ENCODE measurements at regions not wholly inside any gene's neighbourhood (a gene's known extent, or its start where the extent isn't known, plus 50 kb on each side); places are given as distances from the start of the nearest gene placed in this dataset.

DNA sequence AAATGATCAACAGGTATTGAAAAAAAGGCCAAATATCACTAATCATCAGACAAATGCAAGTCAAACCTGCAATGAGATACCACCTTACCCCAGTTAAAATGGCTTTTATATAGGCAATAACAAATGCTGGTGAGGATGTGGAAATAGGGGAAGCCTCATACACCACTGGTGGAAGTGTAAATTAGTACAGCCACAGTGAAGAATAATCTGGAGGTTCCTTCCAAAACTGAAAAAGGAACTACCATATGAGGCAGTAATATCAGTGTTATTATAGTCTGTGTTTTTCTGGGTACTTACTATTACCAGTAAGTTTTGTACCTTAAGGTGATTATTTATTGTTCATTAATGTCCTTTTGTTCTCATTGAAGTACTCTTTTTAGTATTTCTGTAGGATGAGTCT is 201.3 kb downstream of the MRPL39 start:
- Histone ChIP-seq H3K27ac (no peak overlapping the region), H3K4me2 (no peak overlapping the region), H3K4me3 (no peak overlapping the region), H3K4me1 (no peaks in the 10 kb centered on the region), H3K9me3 (no peaks in the 10 kb centered on the region)
- TF ChIP-seq CEBPB (IDR thresholded peaks at IDR 0.05) (no peak), CBX2 (IDR thresholded peaks at IDR 0.05; ENCODE audit: borderline replicate concordance, low read depth) (no peak), SREBF2 (IDR thresholded peaks at IDR 0.05) (no peak), NFE2L2 (conservative IDR thresholded peaks at IDR 0.05; ENCODE audit: low read length) (no peak), CHD4 (IDR thresholded peaks at IDR 0.05; ENCODE audit: borderline replicate concordance) (no peak), MYC (IDR thresholded peaks at IDR 0.05; ENCODE audit: borderline replicate concordance, low read length) (no peak), POLR2AphosphoS2 (conservative IDR thresholded peaks at IDR 0.05; ENCODE audit: low read length) (no peak), EP300 (IDR thresholded peaks at IDR 0.05) (no peak), RNF2 (IDR thresholded peaks at IDR 0.05; ENCODE audit: borderline replicate concordance, low read depth) (no peak), FOSL2 (IDR thresholded peaks at IDR 0.05) (no peak), FOSL2 (CRISPR knock-in tag; IDR thresholded peaks at IDR 0.05) (no peak), BHLHE40 (IDR thresholded peaks at IDR 0.05; ENCODE audit: low read depth, low read length) (no peak), ZNF302 (CRISPR knock-in tag; IDR thresholded peaks at IDR 0.05) (no peak), PHF8 (IDR thresholded peaks at IDR 0.05; ENCODE audit: borderline replicate concordance, low read depth) (no peak), TFCP2L1 (CRISPR knock-in tag; IDR thresholded peaks at IDR 0.05) (no peak), ZSCAN20 (CRISPR knock-in tag; IDR thresholded peaks at IDR 0.05) (no peak), NPAS2 (CRISPR knock-in tag; IDR thresholded peaks at IDR 0.05; ENCODE audit: borderline replicate concordance) (no peak)
- TF ChIP-seq, protein P1, sequence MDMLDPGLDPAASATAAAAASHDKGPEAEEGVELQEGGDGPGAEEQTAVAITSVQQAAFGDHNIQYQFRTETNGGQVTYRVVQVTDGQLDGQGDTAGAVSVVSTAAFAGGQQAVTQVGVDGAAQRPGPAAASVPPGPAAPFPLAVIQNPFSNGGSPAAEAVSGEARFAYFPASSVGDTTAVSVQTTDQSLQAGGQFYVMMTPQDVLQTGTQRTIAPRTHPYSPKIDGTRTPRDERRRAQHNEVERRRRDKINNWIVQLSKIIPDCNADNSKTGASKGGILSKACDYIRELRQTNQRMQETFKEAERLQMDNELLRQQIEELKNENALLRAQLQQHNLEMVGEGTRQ (IDR thresholded peaks at IDR 0.05), result no peak
- TF ChIP-seq, protein P2, sequence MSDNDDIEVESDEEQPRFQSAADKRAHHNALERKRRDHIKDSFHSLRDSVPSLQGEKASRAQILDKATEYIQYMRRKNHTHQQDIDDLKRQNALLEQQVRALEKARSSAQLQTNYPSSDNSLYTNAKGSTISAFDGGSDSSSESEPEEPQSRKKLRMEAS (IDR thresholded peaks at IDR 0.05), result no peak
- TF ChIP-seq, protein P3, sequence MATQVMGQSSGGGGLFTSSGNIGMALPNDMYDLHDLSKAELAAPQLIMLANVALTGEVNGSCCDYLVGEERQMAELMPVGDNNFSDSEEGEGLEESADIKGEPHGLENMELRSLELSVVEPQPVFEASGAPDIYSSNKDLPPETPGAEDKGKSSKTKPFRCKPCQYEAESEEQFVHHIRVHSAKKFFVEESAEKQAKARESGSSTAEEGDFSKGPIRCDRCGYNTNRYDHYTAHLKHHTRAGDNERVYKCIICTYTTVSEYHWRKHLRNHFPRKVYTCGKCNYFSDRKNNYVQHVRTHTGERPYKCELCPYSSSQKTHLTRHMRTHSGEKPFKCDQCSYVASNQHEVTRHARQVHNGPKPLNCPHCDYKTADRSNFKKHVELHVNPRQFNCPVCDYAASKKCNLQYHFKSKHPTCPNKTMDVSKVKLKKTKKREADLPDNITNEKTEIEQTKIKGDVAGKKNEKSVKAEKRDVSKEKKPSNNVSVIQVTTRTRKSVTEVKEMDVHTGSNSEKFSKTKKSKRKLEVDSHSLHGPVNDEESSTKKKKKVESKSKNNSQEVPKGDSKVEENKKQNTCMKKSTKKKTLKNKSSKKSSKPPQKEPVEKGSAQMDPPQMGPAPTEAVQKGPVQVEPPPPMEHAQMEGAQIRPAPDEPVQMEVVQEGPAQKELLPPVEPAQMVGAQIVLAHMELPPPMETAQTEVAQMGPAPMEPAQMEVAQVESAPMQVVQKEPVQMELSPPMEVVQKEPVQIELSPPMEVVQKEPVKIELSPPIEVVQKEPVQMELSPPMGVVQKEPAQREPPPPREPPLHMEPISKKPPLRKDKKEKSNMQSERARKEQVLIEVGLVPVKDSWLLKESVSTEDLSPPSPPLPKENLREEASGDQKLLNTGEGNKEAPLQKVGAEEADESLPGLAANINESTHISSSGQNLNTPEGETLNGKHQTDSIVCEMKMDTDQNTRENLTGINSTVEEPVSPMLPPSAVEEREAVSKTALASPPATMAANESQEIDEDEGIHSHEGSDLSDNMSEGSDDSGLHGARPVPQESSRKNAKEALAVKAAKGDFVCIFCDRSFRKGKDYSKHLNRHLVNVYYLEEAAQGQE (IDR thresholded peaks at IDR 0.05), result no peak
- DNase-seq (ENCODE audit: low read depth in 1 of 2, low spot score in 1 of 2), result no peak
- FAIRE-seq, result no peak
- ChIA-PET POLR2A (no interaction called here), CTCF (no interaction called here)
- no peak for ATAC-seq

DNA sequence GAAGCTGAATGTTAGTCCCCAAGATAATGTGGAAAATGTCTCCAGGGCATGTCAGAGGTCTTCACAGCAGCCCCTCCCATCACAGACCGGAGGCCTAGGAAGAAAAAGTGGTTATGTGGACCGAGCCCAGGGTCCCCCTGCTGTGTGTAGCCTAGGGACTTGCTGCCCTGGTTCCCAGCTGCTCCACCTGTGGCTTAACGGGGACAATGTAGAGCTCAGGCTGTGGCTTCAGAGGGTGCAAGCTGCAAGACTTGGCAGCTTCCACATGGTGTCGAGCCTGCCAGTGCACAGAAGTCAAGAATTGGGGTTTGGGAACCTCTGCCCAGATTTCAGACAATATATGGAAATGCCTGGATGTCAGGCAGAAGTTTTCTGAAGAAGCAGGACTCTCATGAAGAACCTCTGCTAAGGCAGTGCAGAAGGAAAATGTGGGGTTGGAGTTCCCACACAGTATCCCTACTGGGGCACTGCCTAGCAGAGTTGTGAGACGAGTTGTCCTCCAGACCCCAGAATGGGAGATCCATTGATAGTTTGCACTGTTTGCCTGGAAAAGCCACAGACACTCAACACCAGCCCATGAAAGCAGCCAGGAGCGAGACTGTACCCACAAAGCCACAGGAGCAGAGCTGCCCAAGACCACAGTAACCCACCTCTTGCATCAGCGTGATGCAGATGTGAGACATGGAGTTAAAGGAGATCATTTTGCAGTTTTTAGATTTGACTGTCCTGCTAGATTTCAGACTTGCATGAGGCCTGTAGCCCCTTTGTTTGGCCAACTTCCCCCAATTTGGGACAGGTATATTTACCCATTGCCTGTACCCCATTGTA is 204.9 kb downstream of the MRPL39 start:
- no peak for ATAC-seq
- CTCF ChIA-PET, result no interaction called here
- H3K4me2 ChIP-seq, result no peak overlapping the region
- no peak overlapping the region for H3K27ac ChIP-seq
- TF ChIP-seq KDM1A (IDR thresholded peaks at IDR 0.05; ENCODE audit: low read depth) (no peak), CEBPB (IDR thresholded peaks at IDR 0.05) (no peak), PHF8 (IDR thresholded peaks at IDR 0.05; ENCODE audit: borderline replicate concordance, low read depth) (no peak), EHF (CRISPR knock-in tag; IDR thresholded peaks at IDR 0.05) (no peak), CHD2 (IDR thresholded peaks at IDR 0.05; ENCODE audit: low read length, partially characterized antibody) (no peak), RAD21 (conservative IDR thresholded peaks at IDR 0.05 in 1 of 2, IDR thresholded peaks at IDR 0.05 in 1 of 2) (no peak), GATA3 (IDR thresholded peaks at IDR 0.05; ENCODE audit: borderline replicate concordance) (no peak), ZSCAN20 (CRISPR knock-in tag; IDR thresholded peaks at IDR 0.05) (no peak), MAFK (IDR thresholded peaks at IDR 0.05; ENCODE audit: partially characterized antibody) (no peak), POLR2AphosphoS2 (conservative IDR thresholded peaks at IDR 0.05; ENCODE audit: low read length) (no peak), EP300 (IDR thresholded peaks at IDR 0.05) (no peak), RARB (CRISPR knock-in tag; IDR thresholded peaks at IDR 0.05) (no peak)
- TF ChIP-seq, protein P2 (IDR thresholded peaks at IDR 0.05), result no peak
- TF ChIP-seq, protein P4, sequence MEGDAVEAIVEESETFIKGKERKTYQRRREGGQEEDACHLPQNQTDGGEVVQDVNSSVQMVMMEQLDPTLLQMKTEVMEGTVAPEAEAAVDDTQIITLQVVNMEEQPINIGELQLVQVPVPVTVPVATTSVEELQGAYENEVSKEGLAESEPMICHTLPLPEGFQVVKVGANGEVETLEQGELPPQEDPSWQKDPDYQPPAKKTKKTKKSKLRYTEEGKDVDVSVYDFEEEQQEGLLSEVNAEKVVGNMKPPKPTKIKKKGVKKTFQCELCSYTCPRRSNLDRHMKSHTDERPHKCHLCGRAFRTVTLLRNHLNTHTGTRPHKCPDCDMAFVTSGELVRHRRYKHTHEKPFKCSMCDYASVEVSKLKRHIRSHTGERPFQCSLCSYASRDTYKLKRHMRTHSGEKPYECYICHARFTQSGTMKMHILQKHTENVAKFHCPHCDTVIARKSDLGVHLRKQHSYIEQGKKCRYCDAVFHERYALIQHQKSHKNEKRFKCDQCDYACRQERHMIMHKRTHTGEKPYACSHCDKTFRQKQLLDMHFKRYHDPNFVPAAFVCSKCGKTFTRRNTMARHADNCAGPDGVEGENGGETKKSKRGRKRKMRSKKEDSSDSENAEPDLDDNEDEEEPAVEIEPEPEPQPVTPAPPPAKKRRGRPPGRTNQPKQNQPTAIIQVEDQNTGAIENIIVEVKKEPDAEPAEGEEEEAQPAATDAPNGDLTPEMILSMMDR (IDR thresholded peaks at IDR 0.05), result no peak
- no peak overlapping the region for H3K4me3 ChIP-seq
- POLR2A ChIA-PET, result no interaction called here
- FAIRE-seq, result no peak
- H3K4me1 ChIP-seq, result no peaks in the 10 kb centered on the region
- WGBS (ENCODE audit: missing lambda C conversion rate), result 0% methylated on average over 6 of the region's 7 CpGs
- H3K9me3 ChIP-seq, result no peaks in the 10 kb centered on the region
- no peak for DNase-seq (ENCODE audit: low read depth in 1 of 2, low spot score in 1 of 2)

Data from A549 (cell line).